Stomach (tissue), 4 donors: ENCODE measurements at regions not wholly inside any gene's neighbourhood (a gene's known extent, or its start where the extent isn't known, plus 50 kb on each side); places are given as distances from the start of the nearest gene placed in this dataset.

Experiments
- EP300 ChIP-seq: sonication (generic); formaldehyde crosslinking; IDR thresholded peaks from one replicate; pipeline ENCODE4 v1.6.1; 2017; ENCODE audit warnings: antibody characterized with exemption
- POLR2A ChIP-seq, 4 donors: fragments of 450-650 bp; IDR thresholded peaks; one replicate each; pipeline ENCODE4 v1.6.1; 2016; ENCODE audit warnings: antibody characterized with exemption in 4 of 4, control low read depth in 2 of 4, mild to moderate bottlenecking in 1 of 4, moderate library complexity in 1 of 4
- TF ChIP-seq, protein P1 (sequence below), 7 experiments: fragments of 450-650 bp in 4 of 7; fragments of 200-600 bp in 3 of 7; sonication (generic) in 3 of 7; IDR thresholded peaks; one replicate each; pipeline ENCODE4 v1.5.1; 2016 to 2019; ENCODE audit warnings: antibody characterized with exemption in 7 of 7, control low read depth in 2 of 7, mild to moderate bottlenecking in 1 of 7

DNA sequence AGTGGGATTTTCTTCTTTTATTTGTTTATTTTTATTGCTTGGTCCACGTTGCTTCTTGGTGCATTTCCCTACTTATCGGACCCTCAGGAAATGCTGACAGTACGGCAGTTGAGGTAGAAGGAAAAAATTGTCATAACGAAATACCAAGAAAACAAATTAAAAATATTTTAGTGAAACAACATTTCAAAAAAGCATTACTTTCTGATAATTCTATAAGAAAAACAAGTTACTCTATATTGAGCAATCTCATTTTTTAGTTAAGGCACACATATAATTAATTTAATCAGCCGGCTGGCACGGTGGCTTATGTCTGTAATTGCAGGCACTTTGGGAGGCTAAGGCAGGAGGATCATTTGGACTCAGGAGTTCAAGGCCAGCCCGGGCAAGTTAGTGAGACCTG lies 102.1 kb downstream of the SH3YL1 start:
- TF ChIP-seq, protein P1, sequence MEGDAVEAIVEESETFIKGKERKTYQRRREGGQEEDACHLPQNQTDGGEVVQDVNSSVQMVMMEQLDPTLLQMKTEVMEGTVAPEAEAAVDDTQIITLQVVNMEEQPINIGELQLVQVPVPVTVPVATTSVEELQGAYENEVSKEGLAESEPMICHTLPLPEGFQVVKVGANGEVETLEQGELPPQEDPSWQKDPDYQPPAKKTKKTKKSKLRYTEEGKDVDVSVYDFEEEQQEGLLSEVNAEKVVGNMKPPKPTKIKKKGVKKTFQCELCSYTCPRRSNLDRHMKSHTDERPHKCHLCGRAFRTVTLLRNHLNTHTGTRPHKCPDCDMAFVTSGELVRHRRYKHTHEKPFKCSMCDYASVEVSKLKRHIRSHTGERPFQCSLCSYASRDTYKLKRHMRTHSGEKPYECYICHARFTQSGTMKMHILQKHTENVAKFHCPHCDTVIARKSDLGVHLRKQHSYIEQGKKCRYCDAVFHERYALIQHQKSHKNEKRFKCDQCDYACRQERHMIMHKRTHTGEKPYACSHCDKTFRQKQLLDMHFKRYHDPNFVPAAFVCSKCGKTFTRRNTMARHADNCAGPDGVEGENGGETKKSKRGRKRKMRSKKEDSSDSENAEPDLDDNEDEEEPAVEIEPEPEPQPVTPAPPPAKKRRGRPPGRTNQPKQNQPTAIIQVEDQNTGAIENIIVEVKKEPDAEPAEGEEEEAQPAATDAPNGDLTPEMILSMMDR (IDR thresholded peaks at IDR 0.05): no peak
- TF ChIP-seq POLR2A (IDR thresholded peaks at IDR 0.05) (no peak), EP300 (no peak)
